H9 (cell line): ENCODE measurements at regions not wholly inside any gene's neighbourhood (a gene's known extent, or its start where the extent isn't known, plus 50 kb on each side); places are given as distances from the start of the nearest gene placed in this dataset.

Source experiments
- DNase-seq: peaks from one replicate; pipeline ENCODE4 v3.0.0-alpha.2; 2017
- H2AFZ ChIP-seq: one replicate; pipeline ENCODE4 v1.6.1; 2013; ENCODE audit warnings: mild to moderate bottlenecking, low read length, control low read depth, moderate library complexity
- H2AK5ac ChIP-seq: 2 replicates; pipeline ENCODE4 v1.6.1; 2013; ENCODE audit warnings: low read length, control low read depth, mixed read lengths; ENCODE audit not compliant: insufficient read length
- H2BK120ac ChIP-seq: one replicate; pipeline ENCODE4 v1.6.1; 2013; ENCODE audit warnings: low read depth, mild to moderate bottlenecking, low read length, control low read depth, inconsistent platforms; ENCODE audit not compliant: poor library complexity, severe bottlenecking
- H2BK12ac ChIP-seq: 2 replicates; pipeline ENCODE4 v1.6.1; 2013; ENCODE audit warnings: low read length, control low read depth, mixed read lengths, low read depth; ENCODE audit not compliant: insufficient read length
- H2BK15ac ChIP-seq: 2 replicates; pipeline ENCODE4 v1.6.1; 2013; ENCODE audit warnings: low read depth, low read length, control low read depth
- H2BK20ac ChIP-seq: one replicate; pipeline ENCODE4 v1.6.1; 2013; ENCODE audit warnings: low read depth, mild to moderate bottlenecking, low read length, control low read depth, inconsistent platforms; ENCODE audit not compliant: poor library complexity, severe bottlenecking
- H2BK5ac ChIP-seq: 2 replicates; pipeline ENCODE4 v1.6.1; 2013; ENCODE audit warnings: low read length, control low read depth, mixed read lengths; ENCODE audit not compliant: insufficient read length
- H3K14ac ChIP-seq: 2 replicates; pipeline ENCODE4 v1.6.1; 2013; ENCODE audit warnings: low read length, control low read depth; ENCODE audit not compliant: insufficient read depth
- H3K18ac ChIP-seq: 2 replicates; pipeline ENCODE4 v1.6.1; 2013; ENCODE audit warnings: low read depth, mild to moderate bottlenecking, mixed read lengths, low read length, control low read depth; ENCODE audit not compliant: insufficient read length
- H3K23ac ChIP-seq: 2 replicates; pipeline ENCODE4 v1.6.1; 2013; ENCODE audit warnings: low read length, control low read depth, mixed read lengths, low read depth; ENCODE audit not compliant: insufficient read length
- H3K23me2 ChIP-seq: 2 replicates; pipeline ENCODE4 v1.6.1; 2013; ENCODE audit warnings: low read depth, mild to moderate bottlenecking, mixed read lengths, low read length, control low read depth; ENCODE audit not compliant: insufficient read length, poor library complexity, severe bottlenecking
- H3K27ac ChIP-seq: 2 replicates; pipeline ENCODE4 v1.5.1; 2013; ENCODE audit warnings: low read length, control low read depth, mixed read lengths, low read depth; ENCODE audit not compliant: insufficient read length
- H3K27me3 ChIP-seq: 2 replicates; pipeline ENCODE4 v1.6.1; 2013; ENCODE audit warnings: low read length, control low read depth, inconsistent platforms; ENCODE audit not compliant: insufficient read depth
- H3K4ac ChIP-seq: 2 replicates; pipeline ENCODE4 v1.6.1; 2013; ENCODE audit warnings: low read depth, mild to moderate bottlenecking, control low read depth, inconsistent platforms, low read length, moderate library complexity
- H3K4me1 ChIP-seq: 2 replicates; pipeline ENCODE4 v1.6.1; 2013; ENCODE audit warnings: low read length, control low read depth, inconsistent platforms; ENCODE audit not compliant: insufficient read depth
- H3K4me2 ChIP-seq: 2 replicates; pipeline ENCODE4 v1.6.1; 2013; ENCODE audit warnings: low read length, control low read depth, mixed read lengths; ENCODE audit not compliant: insufficient read length, insufficient read depth
- H3K56ac ChIP-seq: 2 replicates; pipeline ENCODE4 v1.6.1; 2013; ENCODE audit warnings: low read depth, mild to moderate bottlenecking, mixed read lengths, low read length, control low read depth; ENCODE audit not compliant: insufficient read length
- H3K79me1 ChIP-seq: 2 replicates; pipeline ENCODE4 v1.6.1; 2013; ENCODE audit warnings: low read depth, mild to moderate bottlenecking, moderate library complexity, low read length, control low read depth, inconsistent platforms; ENCODE audit not compliant: insufficient read depth, poor library complexity, severe bottlenecking
- H3K79me2 ChIP-seq: 2 replicates; pipeline ENCODE4 v1.6.1; 2013; ENCODE audit warnings: low read length, control low read depth, inconsistent platforms; ENCODE audit not compliant: insufficient read depth
- H3K9ac ChIP-seq: 2 replicates; pipeline ENCODE4 v1.6.1; 2013; ENCODE audit warnings: low read length, control low read depth, mixed read lengths; ENCODE audit not compliant: insufficient read length; ENCODE audit errors: extremely low read depth
- H3K9me3 ChIP-seq: one replicate; pipeline ENCODE4 v1.6.1; 2013; ENCODE audit warnings: low read depth, low read length, inconsistent platforms; ENCODE audit not compliant: control insufficient read depth
- H3T11ph ChIP-seq: one replicate; pipeline ENCODE4 v1.6.1; 2013; ENCODE audit warnings: mild to moderate bottlenecking, low read length, control low read depth, inconsistent platforms
- H4K20me1 ChIP-seq: one replicate; pipeline ENCODE4 v1.6.1; 2013; ENCODE audit not compliant: control insufficient read depth, insufficient read length, insufficient read depth
- H4K5ac ChIP-seq: 2 replicates; pipeline ENCODE4 v1.6.1; 2013; ENCODE audit warnings: low read depth, mild to moderate bottlenecking, mixed read lengths, low read length, control low read depth; ENCODE audit not compliant: insufficient read length
- H4K8ac ChIP-seq: replicated peaks from 2 replicates; pipeline ENCODE4 v1.6.1; 2013; ENCODE audit warnings: low read length, control low read depth, mixed read lengths, low read depth; ENCODE audit not compliant: insufficient read length
- H4K91ac ChIP-seq: 2 replicates; pipeline ENCODE4 v1.6.1; 2013; ENCODE audit warnings: low read depth, mild to moderate bottlenecking, moderate library complexity, mixed read lengths, low read length, control low read depth; ENCODE audit not compliant: insufficient read length
- H3K27ac Mint-ChIP-seq, 3 experiments: 2 replicates in 2 of 3; 3 replicates in 1 of 3; pipeline ENCODE4 v1.8.0; 2020 to 2021; ENCODE audit warnings: mixed read lengths in 3 of 3, mild to moderate bottlenecking in 1 of 3, moderate library complexity in 1 of 3
- H3K27me3 Mint-ChIP-seq: 2 replicates; pipeline ENCODE4 v1.8.0; 2021; ENCODE audit warnings: low read depth, mild to moderate bottlenecking, moderate library complexity, mixed read lengths
- H3K36me3 Mint-ChIP-seq, 3 experiments: 2 replicates in 2 of 3; 3 replicates in 1 of 3; pipeline ENCODE4 v1.8.0; 2020 to 2021; ENCODE audit warnings: low read depth in 3 of 3, mixed read lengths in 3 of 3; ENCODE audit not compliant: insufficient read depth in 1 of 3
- H3K4me1 Mint-ChIP-seq, 2 experiments: 2 replicates each; pipeline ENCODE4 v1.8.0; 2020; ENCODE audit warnings: mixed read lengths in 2 of 2
- H3K4me3 Mint-ChIP-seq, 2 experiments: 2 replicates in 1 of 2; 3 replicates in 1 of 2; pipeline ENCODE4 v1.8.0; 2020 to 2021; ENCODE audit warnings: mild to moderate bottlenecking in 2 of 2, mixed read lengths in 2 of 2, moderate library complexity in 1 of 2
- H3K9me3 Mint-ChIP-seq, 2 experiments: 2 replicates in 1 of 2; 3 replicates in 1 of 2; pipeline ENCODE4 v1.8.0; 2020; ENCODE audit warnings: mild to moderate bottlenecking in 2 of 2, mixed read lengths in 2 of 2, moderate library complexity in 1 of 2
- CTCF ChIP-seq: fragments of 200-600 bp; sonication (generic); conservative IDR thresholded peaks from 3 replicates; pipeline ENCODE4 v1.8.0; 2021; ENCODE audit warnings: antibody characterized with exemption, mild to moderate bottlenecking
- WGBS: extraction: QIAGEN DNeasy Blood & Tissue Kit; methylation state at CpG from one replicate; pipeline ENCODE4 v1.1.7; 2013; ENCODE audit warnings: missing lambda C conversion rate, low lambda C conversion rate, mixed read lengths; ENCODE audit not compliant: insufficient read length; ENCODE audit errors: extremely low coverage; 5-methylcytosine and 5-hydroxymethylcytosine counted together

- Histone ChIP-seq H3K9ac (no peak overlapping the region), H3K79me2 (no peaks in the 10 kb centered on the region), H3K9me3 (no peaks in the 10 kb centered on the region), H3K56ac (no peak overlapping the region), H3K23ac (no peak overlapping the region), H3K23me2 (no peaks in the 10 kb centered on the region), H2BK15ac (no peak overlapping the region), H3K27me3 (no peaks in the 10 kb centered on the region), H2BK20ac (no peak overlapping the region), H3K14ac (no peak overlapping the region), H3K4ac (no peak overlapping the region), H4K5ac (no peak overlapping the region), H3K4me1 (no peaks in the 10 kb centered on the region), H3K79me1 (no peaks in the 10 kb centered on the region), H3K18ac (no peak overlapping the region), H2BK12ac (no peak overlapping the region), H4K20me1 (no peaks in the 10 kb centered on the region), H2AK5ac (no peak overlapping the region), H4K8ac (no peak overlapping the region), H2AFZ (no peak overlapping the region), H3K27ac (no peak overlapping the region), H4K91ac (no peak overlapping the region), H2BK120ac (no peak overlapping the region), H3K4me2 (no peak overlapping the region), H3T11ph (no peak overlapping the region), H2BK5ac (no peak overlapping the region)
- Mint-ChIP-seq H3K36me3 (peaks cover under 1 to 2% (median 1%) of the 10 kb centered on the region in 3 experiments; a peak in 5 of 7 replicates), H3K9me3 (peaks cover 0 to 2% of the 10 kb centered on the region in 2 experiments; a peak in 1 of 5 replicates), H3K27ac (no peak overlapping the region), H3K4me1 (no peaks in the 10 kb centered on the region), H3K4me3 (no peak overlapping the region), H3K27me3 (no peaks in the 10 kb centered on the region)
- DNase-seq, result no peak
- TF ChIP-seq CTCF, result no peak
- no CpG with 5 or more reads among the region's 2 CpGs for WGBS
Observed at GRCh38 chr4:156411531-156411930, 457.9 kb upstream of the CTSO start.
